Suprapubic skin (tissue), 3 donors: ENCODE measurements at regions not wholly inside any gene's neighbourhood (a gene's known extent, or its start where the extent isn't known, plus 50 kb on each side); places are given as distances from the start of the nearest gene placed in this dataset.
"Not testable (repeated sequence)": the region's sequence is repeated elsewhere in the genome, so short reads cannot be mapped to it uniquely, and the experiment has no call there.

Source experiments
- CTCF ChIP-seq, 2 donors: fragments of 200-600 bp in 1 of 2; fragments of 450-650 bp in 1 of 2; sonication (generic) in 1 of 2; IDR thresholded peaks; one replicate each; pipeline ENCODE4 v1.5.1; 2016 to 2019; ENCODE audit warnings: antibody characterized with exemption in 2 of 2, mild to moderate bottlenecking in 1 of 2, moderate library complexity in 1 of 2
- POLR2AphosphoS5 ChIP-seq, 3 donors: sonication (generic); formaldehyde crosslinking; IDR thresholded peaks; one replicate each; pipeline ENCODE4 v1.6.1; 2017; ENCODE audit warnings: antibody characterized with exemption in 3 of 3

DNA sequence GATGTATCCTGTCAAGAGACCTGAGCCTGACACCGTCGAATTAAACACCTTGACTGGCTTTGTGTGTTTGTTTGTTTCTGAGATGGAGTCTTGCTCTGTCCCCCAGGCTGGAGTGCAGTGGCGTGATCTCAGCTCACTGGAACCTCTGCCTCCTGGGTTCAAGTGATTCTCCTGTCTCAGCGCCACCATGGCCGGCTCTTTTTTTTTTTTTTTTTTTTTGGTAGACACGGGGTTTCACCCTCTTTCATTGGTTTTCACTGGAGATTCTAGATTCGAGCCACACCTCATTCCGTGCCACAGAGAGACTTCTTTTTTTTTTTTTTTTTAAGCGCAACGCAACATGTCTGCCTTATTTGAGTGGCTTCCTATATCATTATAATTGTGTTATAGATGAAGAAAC lies 2054.7 kb upstream of the TPTE start:
- not testable (repeated sequence) for TF ChIP-seq CTCF, POLR2AphosphoS5 (IDR thresholded peaks at IDR 0.05)
